ENCODE measurements at regions not wholly inside any gene's neighbourhood (a gene's known extent, or its start where the extent isn't known, plus 50 kb on each side); places are given as distances from the start of the nearest gene placed in this dataset.

DNA sequence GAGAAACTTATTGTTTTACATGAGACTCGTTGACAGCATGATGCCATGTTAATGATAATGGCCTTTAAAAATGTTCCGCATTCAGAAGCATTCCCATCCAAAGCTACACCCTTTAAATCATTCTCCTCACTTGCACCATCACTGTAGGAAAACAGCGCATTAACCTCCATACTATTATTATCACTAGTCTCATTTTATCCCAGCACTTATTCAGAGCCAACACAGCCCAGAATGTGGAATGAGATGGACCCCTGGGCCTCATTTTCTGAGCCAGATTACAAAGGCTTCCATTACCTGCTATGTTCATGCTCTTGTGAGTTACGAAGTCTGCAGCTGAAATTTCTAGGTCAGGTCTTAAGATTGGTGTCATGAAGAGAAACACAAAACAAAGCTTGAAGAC lies 159.4 kb downstream of the HS3ST3A1 start:
- TF ChIP-seq, protein P1, sequence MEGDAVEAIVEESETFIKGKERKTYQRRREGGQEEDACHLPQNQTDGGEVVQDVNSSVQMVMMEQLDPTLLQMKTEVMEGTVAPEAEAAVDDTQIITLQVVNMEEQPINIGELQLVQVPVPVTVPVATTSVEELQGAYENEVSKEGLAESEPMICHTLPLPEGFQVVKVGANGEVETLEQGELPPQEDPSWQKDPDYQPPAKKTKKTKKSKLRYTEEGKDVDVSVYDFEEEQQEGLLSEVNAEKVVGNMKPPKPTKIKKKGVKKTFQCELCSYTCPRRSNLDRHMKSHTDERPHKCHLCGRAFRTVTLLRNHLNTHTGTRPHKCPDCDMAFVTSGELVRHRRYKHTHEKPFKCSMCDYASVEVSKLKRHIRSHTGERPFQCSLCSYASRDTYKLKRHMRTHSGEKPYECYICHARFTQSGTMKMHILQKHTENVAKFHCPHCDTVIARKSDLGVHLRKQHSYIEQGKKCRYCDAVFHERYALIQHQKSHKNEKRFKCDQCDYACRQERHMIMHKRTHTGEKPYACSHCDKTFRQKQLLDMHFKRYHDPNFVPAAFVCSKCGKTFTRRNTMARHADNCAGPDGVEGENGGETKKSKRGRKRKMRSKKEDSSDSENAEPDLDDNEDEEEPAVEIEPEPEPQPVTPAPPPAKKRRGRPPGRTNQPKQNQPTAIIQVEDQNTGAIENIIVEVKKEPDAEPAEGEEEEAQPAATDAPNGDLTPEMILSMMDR (conservative IDR thresholded peaks at IDR 0.05; ENCODE audit: low read length), result no peak
- no peak for TF ChIP-seq EZH2phosphoT487 (IDR thresholded peaks at IDR 0.05; ENCODE audit: borderline replicate concordance)
